HG03520 (cell line): ENCODE measurements at regions not wholly inside any gene's neighbourhood (a gene's known extent, or its start where the extent isn't known, plus 50 kb on each side); places are given as distances from the start of the nearest gene placed in this dataset.

ENCODE experiments used
- ATAC-seq: cut with Tn5 transposase; IDR thresholded peaks from one replicate; pipeline ENCODE4 v1.9.1; 2021; ENCODE audit warnings: mild to moderate bottlenecking, moderate library complexity; ENCODE audit not compliant: unreplicated experiment

DNA sequence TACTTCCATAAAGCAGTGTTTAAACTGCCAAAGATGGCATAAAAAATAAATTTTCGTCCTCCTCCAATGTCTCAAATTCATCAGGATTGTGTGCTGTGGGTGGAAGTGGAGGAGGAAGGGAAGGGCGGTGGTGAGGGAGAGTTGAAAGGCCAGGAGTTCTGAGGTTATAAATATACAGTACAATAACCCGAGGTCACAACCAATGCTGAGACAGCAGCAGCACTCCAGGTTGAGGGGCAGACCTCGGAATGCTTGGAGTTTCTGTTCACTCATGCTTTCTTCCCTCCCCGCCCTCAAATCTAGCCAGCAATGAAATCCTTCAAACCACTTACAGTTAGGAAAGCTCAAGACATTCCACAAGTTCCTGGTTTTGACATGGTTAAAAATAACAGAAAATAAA lies 134.0 kb upstream of the SMAD1 start:
- no peak for ATAC-seq

DNA sequence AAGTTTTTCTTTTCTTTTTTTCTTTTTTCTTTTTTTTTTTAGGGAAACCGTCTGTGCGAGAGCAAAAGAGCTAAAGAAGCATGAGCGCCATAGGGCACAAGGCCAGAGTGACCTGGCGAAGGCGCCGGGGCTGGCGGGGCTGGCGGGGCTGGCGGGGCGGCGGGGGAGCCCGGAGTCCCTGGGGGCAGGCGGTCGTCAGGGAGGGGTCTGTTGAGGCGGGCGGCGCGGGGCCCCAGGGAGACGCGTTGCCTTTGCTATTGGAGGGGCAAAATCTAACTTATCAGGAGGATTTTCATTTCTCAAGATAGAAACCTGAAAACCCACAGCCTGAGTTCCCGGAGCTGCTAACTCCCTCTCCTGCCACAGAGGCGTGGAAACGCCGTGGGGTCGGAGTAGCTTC lies 135.6 kb upstream of the SMAD1 start:
- ATAC-seq: no peak

DNA sequence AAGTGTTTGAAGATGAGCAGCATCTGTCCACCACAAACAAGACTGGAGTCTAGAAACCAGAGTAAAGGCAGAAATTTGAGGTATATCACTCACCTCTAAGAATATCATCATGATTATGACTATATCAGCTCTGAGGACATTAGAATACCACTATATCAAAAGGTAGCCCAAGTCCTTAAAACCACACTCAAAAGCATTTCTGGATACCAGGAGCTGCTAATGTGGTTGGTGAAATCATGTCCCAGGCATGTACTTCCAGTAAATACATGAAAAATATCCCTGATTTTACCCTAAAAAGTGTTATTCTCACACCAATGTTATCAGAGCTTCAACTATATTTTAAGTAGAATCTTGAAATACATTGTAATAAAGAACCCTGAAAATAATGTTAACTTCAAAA lies 136.3 kb upstream of the SMAD1 start:
- no peak for ATAC-seq

DNA sequence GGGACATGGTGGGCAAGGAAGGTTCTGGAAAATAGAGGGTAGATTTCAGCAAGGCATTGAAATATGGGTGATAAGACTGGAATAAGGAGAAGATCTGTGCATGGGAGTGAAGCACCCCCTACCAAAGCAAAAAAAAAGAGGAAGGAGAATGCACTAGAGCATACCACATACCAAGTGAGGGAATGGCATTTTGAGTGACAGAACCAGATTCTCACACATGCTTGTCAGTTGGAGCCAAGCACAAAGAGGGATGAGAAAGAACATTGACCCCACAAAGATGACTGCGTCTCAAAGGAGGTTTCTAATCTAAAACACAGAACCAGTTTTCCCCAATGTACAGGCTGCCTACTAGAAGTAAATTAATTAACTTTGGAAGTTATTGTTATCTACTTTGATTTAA lies 140.3 kb upstream of the SMAD1 start:
- no peak for ATAC-seq

DNA sequence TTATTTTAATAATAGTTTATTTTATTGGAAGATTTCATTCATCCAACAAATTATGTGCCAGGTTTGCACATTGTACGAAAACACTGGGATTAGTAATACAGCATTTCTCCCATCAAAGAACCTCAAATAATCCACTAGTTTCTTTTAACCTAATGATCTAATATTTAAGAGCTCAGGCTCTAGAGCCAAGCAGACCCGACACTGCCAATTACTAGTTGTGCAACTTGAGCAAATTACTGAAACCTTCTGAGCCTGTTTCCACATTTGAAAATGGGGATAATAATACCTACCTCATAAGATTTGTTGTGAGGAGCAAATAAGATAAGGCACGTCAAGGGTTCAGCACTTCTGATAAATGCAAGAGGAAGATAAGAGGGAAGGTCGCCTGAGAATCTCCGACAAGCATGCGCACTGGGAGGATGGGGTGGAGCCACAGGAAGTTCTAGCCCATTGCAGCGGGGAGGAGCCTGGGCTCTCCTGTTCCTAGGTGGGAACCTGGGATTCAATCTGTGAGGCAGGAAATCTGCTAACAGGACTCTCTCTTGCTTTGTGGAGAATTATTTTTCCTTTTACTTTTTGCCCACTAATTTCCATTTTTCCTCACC lies 141.5 kb upstream of the SMAD1 start:
- no peak for ATAC-seq

DNA sequence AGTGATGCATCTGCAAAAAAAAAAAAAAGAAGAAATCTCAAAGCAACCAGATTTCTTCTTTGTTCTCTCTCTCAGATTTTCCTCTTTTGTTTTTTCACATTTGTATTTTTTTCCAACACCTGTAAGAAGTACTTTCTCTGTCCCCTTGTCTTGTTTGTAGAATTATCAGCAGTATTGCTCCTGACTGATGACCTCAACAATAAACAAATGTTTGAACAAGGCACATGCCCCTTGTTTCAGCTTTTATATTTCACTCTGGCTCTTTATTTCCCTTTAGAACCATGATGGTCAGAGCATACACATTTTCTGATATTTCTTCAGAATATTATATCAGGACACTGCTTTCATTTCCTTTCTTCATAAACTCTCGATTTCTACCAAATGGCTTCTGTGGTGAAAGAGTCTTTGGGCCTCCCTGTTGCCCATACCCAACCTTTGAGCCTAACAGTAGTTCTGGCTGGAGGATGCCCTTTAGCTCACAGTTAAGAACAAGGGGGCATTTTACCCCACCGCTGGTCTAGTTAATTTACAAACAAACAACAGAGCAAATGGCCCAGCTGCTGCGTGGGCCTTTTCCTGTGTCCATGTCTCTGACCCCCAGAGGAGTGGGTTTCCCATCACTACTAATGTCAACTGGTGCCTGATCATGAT lies 142.5 kb upstream of the SMAD1 start:
- no peak for ATAC-seq

DNA sequence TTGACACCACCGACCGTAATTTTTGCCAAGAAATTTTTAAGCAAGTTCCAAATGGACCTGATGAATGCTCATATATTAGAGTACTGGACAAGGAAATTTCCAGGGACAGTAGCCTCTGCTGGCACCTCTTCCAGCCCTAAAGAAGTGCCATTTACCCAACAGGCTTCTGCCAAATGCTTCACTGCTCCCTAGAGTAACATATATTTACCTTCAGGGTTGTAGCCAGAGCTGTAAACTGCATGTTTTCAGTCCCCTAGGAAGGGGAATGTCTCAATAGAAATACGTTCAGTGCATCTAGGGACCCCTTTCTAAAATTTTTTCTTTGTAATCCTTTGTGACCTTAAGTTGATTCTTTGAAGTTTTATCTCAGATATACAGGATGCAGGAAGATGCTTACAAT lies 143.1 kb upstream of the SMAD1 start:
- ATAC-seq: no peak

DNA sequence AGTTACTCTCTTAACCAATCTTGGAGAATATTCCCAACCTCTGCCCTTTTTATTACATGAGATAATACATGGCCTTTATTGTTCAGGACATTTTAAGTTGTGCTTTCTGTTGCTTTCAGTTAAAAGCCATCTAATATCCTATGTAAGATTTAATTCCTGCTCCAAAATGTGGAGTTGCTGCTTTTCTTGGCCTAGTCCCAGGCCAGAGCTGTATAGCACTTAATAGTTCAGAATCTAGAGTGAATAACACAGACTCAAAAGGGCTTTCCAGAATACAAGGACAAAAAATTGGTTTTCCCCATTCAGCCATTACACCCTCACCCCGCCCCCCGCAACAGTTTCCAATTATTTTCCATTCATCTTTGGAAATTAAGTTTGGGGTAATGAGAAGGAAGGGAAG lies 144.3 kb upstream of the SMAD1 start:
- no peak for ATAC-seq

DNA sequence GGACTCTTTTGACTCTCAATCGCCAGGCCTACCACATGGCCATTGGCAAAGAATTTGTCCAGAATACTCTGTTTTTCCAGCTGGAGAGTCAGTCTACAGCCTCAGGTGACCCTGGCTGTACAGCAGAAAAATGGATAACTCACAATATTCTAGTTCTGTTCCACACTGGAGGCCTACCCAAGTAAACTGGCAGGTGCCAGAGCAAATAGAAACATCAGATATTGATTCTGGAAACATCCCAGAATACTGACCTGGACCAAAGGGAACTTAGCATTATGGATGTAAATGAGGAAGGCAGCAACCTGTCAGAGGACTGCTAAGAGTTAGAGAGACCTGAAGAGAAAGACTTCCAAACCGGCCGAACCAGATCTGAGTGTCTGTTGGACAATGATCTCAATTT lies 147.9 kb upstream of the SMAD1 start:
- no peak for ATAC-seq

DNA sequence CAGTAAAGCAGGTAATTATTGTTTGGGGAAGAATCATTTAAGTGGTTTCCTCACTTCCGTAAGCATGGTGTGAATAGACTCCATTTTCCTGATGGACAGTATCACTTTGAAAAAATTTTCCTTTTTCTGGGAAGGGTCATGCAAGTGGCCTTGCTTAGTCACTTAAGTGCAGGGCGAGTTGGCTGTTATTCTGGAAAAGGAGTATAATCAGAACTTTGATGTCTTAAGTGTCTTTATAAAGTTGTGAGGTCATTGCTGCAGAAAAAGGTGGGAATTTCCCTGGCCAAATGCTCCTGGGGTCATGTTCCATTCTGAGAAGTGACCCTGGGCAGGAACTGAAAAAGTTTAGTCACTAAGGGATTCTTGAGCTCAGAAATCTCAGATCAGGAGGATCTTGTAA lies 146.1 kb upstream of the OTUD4 start:
- ATAC-seq: no peak

DNA sequence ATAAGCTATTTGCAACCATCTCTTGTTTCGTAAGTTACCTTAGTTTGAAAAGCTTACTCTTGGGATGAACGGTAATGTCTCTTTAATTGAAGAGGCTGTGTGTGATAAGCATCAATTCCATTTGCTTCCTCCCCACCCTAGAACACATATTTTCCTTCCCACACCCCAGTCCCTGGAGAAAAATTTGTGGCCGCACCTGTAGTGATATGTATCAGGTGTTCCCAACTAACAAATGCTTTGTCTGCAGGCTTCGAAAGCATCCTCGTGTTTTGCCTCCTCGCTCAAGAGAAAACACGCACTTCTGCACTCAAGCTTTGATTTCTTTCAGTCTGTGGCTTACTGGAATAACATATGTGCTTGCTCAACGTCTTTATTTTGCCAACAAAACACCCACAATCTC lies 143.8 kb upstream of the OTUD4 start:
- no peak for ATAC-seq

DNA sequence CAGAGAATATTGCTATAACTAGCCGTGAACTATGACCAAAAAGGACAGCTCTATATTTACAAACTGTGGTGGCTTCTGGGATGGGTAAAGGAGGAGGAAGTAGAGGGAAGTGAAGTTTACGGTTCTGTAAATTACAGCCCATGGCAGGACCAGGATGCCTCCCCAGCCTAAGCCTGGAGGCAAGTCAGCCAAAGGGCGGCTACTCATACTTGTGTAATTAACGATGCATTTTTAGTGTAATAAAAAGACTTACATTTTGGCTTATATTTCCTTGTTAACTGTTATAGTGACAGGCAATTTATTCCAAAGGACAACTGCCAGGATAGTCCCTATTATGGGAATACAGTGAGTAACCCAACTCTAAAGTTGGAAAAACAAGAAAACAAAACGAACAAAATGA lies 139.9 kb upstream of the OTUD4 start:
- ATAC-seq: no peak

DNA sequence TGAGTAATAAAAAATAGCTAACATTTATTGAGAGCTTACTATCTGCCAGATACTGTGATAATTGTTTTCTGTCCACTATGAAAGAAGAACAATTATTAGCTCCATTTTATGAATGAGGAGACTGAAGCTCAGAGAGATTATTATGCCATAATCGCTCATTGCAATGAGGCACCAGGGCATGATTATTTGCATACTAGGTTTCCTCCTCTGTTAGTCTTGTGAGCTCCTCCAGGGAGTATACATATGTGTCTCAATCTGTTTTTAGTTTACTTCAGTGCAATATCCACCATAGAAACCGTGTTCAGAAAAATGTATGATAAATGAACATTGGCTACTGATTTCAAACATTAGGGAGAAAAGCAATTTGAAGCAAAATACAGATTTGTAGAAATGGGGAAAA lies 139.4 kb upstream of the OTUD4 start:
- ATAC-seq: no peak

DNA sequence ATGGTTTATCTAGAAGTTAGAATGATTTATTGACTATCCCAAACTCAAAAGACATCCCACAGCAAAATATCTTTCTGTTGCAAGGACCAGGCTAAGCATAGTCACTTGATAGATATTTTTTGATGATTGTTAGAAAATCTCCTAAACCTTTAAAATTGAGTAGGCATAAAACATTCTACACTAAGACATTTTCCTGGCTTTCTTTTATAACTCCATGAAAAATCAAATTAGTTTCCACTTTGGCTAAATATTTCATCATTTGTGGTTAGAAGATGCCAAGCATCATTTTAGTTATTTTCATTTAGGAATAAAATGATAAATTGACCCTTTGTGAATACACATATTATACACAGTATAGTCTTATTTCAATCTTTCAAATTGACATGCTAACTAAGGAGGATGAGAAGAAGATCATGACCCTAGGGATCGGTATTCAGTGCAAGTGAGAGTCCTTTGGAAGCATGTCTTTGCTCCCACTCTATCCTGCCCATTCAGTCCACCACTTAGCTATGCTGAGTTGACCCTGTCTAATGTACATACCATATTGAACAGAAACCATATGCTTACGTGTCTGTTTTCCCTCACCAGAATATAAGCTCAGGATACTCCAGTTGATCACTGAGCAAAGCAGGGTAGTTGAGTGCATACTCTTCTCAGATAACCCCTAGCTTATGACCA lies 136.6 kb upstream of the OTUD4 start:
- no peak for ATAC-seq

DNA sequence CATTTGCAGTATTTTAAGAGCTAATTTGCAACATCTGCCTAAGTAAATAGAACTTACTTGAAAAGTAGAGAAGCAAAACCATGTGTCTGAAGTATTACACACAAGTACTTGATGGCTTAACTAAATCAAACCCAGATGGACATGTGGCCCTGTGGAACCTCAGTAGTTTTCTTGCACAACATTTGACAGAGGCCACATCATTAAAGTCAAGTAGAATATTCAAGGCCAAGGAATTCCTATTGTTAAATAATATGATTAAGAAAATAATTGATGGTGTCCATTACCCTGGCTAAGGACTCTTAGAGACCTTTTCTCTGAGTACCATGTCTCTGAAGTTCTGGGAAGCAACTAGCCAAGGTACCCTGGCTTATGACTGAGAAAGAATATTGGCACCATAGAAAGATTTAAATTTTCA lies 135.4 kb upstream of the OTUD4 start:
- ATAC-seq: no peak

DNA sequence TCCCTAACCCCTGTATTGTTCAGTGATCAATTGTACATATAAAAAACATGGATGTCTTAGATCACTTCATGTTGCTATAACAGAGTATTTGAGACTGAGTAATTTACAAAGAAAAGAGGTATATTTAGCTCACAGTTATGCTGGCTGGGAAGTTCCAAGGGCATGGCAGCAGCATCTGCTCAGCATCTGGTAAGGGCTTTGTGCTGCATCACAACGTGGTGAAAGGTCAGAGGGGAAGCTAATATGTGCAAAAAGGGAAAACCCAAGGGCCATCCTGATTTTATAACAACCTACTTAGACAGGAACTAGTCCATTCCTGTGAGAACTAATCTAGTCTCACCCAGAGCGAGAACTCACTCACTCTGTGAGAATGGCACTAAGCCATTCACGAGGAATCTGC lies 128.2 kb upstream of the OTUD4 start:
- no peak for ATAC-seq

DNA sequence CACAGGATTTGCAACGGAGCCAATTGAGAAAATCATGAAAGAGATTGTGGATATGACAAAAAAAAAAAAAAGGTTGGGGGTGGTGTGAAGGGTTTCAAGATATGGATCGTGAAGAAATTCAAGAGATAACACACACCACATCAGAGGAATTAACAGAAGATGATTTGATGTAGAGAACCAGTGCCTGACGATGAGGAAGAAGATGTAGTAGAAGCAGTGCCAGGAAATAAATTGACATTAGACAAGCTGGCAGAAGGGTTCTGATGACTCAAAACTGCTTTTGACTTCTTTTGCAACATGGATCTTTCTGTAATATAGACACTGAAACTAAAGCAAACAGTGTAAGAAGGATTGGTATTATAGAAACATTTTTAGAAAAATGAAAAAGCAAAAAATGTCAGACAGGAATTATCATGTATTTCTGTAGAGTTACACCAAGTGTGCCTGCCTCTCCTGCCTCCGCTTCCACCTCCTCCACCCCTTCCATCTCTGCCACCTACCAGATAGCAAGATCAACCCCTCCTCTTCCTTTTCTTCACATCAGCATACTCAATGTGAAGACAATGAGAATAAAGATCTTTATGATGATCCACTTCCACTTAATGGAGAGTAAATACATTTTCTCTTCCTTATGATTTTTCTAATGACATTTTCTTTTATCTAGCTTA lies 127.5 kb upstream of the OTUD4 start:
- ATAC-seq: no peak

DNA sequence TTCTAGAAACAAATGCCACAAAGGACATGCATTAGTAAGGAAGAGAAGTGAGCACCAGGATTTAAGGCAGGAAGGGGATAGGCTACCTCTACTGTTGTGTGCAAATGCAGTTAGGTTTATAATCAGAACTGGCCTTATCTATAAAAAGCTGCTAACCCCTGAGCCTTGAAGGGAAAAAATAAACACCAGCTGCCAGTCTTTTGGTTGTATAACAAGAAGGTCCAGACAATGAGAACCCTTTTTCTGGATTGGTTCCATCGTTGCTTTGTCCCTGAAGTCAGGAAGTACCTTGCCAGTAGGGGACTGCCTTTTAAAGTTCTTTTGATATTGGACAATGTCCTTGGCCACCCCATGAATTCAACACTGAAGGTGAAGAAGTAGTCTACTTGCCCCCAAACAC lies 126.7 kb upstream of the OTUD4 start:
- no peak for ATAC-seq

DNA sequence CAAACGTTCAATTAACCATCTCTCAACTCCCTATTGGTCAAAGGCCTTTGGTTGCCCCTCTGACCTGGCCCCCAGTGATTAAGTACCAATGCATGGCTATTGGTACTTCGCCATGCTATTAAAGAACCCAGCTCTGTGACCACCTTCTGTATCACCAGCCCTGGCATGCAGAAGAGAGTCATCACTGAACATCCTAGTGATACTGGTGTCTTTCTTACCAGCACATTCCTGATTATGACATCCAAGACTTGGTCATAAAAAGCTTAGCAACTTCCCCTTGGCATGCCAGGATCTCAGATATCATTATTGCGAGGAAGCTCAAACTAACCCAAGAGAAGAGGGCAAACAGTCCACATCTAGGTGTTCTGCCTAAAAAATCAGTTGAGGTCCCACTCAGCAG lies 122.3 kb upstream of the OTUD4 start:
- no peak for ATAC-seq

DNA sequence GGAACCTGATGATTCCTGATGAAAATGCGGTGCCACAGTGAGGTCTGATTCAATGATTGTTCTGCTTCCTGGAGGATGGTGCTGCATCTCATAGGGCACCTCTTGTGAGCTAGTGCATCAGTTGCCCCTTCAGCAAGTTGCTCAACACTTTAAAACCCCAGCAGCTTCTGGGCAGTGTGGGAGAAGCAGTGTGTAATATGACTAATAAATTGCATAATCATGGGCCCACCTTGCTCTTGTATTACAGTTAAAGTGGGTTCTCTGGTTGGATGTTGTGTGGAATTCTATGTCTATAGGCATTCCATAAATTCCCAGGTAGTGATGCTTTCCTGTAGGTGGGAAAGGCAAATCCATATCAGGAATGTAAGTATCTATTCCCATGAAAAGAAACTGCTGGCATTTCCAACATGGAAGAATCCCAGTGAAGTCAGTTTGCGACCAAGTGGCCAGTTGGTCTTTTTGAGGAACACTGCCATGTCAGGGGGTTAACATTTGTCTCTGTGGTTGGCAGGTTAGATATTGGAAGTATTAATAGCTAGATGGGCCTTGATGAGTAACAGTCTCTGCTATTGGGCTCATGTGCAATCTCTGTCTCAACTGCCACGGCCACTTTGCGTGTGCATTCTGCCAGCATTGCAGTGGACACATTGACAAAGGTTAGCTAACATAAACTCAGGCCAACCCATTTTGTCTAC lies 121.1 kb upstream of the OTUD4 start:
- ATAC-seq: no peak

DNA sequence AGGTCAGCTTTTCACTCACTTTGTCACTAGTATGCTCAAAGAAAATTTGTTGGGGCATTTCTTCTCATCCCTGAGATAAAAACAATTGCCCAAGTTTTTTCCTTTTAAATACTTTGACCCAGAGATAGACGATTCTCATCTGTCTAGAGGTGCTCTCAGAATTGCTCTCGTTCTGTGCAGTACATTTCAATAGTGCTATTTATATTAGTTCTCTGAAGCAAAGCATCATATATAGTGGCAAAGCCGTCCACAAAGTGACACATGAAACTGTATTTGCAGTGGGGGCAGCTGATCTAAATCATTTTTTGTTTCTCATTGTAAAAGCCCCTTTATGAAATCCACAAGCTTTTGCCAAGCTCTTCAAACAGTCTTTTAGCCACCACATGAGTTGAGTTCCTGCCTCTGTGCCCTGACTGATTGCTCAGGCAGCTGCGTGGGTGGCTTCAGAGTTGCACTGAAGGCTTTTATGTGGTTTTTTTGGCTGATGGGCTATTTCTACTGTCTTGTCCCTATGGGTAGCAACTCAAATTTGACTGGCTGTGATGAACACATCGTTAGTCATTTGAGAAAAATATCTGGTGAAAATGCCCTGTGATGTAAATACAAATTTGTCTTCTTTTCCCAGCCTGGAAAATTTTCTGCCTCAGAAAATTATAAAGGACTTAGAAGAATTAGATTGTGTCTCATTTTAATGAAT lies 119.1 kb upstream of the OTUD4 start:
- peak; percentile 94 for ATAC-seq
